Cardiac fibroblast (primary cell): ENCODE measurements at regions not wholly inside any gene's neighbourhood (a gene's known extent, or its start where the extent isn't known, plus 50 kb on each side); places are given as distances from the start of the nearest gene placed in this dataset.
A peak's percentile ranks its signal among the peaks of the same experiment; 100 is the strongest.

Experiments used
- DNase-seq, 2 donors: peaks; one replicate each; pipeline versions ENCODE4 v3.0.0 to v3.0.0-alpha.2; 2010; ENCODE audit warnings: low read depth in 2 of 2
- H3K4me3 ChIP-seq, 2 donors: replicated peaks in 1 of 2; 1 replicate in 1 of 2; 2 replicates in 1 of 2; pipeline ENCODE4 v1.5.1; 2011; ENCODE audit warnings: low read depth in 2 of 2, low read length in 2 of 2, mild to moderate bottlenecking in 2 of 2, moderate library complexity in 1 of 2
- TF ChIP-seq, protein P1 (sequence below): IDR thresholded peaks from one replicate; pipeline ENCODE4 v1.5.1; 2011; ENCODE audit warnings: low read depth, mild to moderate bottlenecking, low read length, inconsistent platforms

DNA sequence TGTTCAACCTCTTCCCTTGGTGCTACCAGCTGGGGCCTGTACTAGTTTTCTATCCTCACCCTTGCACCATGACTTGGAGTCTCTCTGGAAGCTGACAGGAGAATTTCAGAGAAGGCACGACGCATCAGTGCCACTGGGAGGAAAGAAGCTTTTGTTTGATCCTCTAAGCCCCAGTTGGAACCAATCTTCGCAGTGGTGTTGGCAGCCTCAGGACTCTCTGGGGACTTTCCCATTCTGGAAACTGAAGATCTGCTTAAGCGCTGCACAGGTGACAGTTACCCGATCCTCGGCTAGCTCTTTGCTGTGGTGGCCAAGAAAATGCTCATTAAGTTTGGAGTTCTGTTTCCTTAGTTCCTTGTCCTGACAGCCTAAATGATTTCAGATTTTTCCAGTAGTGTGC is 222.3 kb downstream of the RHOU start:
- DNase-seq: no peak
- TF ChIP-seq, protein P1, sequence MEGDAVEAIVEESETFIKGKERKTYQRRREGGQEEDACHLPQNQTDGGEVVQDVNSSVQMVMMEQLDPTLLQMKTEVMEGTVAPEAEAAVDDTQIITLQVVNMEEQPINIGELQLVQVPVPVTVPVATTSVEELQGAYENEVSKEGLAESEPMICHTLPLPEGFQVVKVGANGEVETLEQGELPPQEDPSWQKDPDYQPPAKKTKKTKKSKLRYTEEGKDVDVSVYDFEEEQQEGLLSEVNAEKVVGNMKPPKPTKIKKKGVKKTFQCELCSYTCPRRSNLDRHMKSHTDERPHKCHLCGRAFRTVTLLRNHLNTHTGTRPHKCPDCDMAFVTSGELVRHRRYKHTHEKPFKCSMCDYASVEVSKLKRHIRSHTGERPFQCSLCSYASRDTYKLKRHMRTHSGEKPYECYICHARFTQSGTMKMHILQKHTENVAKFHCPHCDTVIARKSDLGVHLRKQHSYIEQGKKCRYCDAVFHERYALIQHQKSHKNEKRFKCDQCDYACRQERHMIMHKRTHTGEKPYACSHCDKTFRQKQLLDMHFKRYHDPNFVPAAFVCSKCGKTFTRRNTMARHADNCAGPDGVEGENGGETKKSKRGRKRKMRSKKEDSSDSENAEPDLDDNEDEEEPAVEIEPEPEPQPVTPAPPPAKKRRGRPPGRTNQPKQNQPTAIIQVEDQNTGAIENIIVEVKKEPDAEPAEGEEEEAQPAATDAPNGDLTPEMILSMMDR: no peak
- no peak overlapping the region for H3K4me3 ChIP-seq

DNA sequence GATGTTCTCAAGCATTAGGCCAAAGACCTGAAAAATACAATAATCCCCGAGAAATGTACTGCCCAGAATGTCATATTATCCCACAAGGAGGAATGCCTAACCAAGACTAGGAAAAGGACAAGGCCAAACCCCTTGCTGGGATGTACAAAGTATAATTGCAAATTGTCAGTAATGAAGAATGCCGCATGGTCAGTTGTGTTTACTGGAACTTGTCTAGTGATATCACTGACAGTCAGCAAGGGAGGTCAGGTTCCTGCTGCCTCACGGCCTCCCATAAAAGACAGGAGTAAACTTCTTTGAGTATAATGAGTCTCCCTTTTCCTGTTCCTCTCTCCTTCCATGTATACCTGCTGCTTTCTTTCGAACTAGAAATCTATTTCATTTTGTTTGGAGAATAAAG is 222.8 kb downstream of the RHOU start:
- DNase-seq: no peak
- H3K4me3 ChIP-seq: no peak overlapping the region
- TF ChIP-seq, protein P1: no peak

DNA sequence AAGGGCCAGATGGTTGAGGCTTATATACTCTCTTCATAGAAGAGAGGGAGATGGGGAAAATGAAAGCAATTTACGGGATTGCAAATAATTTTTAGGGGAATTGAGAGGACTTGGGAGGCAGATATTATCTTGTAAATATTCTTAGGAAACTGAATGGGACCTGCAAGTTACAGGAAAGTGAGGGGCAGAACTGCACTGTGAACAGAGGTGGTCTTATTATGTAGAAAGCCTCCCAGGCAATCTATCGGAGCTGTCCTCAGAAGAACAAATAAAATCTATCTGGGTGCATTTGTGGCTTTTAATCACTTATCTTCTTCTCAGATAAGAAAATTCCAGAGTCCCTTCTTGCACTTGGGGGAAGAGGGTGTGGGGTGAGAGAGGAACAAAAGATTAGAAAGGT is 223.5 kb downstream of the RHOU start:
- DNase-seq: no peak
- H3K4me3 ChIP-seq: no peak overlapping the region
- TF ChIP-seq, protein P1: no peak

DNA sequence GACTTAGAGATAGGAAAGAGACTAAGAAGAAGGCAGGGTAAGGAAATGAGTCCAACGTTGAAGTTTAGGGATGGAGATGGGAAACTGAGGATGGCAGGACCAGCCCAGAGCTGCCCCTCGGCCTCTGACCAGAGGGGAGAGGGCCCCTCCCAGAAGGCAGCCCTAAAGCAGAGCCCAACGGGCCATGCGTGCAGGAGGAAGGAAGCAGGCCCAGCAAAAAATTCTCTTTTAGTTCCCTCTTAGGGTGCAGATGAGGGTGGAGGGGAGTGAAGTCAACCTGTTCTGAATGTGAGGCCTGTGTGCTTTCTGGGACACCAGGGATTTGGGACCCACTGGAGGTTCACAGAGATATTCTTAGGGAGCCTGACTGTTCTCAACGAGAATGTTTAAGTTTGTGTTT is 225.4 kb downstream of the RHOU start:
- TF ChIP-seq, protein P1: no peak
- no peak for DNase-seq
- H3K4me3 ChIP-seq: no peak overlapping the region

DNA sequence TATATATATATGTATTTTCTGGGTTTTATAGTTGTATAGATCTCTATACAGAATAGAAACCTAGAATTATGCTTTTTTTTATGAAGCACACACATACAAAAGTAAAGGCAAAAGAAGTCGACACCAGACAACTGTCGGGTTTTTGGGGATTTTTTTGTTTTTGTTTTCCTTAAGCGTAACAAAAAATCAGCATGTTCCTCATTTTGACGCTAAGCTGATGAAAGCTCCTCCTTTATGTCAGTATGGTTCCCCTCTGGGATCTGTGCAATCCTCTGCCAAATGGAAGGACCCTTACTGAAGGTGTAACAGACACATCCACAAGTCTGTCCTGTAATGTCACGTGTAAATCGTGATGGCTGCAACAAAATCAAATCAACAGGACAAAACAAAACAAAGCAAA is 226.2 kb downstream of the RHOU start:
- TF ChIP-seq, protein P1: no peak
- H3K4me3 ChIP-seq: no peak overlapping the region
- DNase-seq: no peak

DNA sequence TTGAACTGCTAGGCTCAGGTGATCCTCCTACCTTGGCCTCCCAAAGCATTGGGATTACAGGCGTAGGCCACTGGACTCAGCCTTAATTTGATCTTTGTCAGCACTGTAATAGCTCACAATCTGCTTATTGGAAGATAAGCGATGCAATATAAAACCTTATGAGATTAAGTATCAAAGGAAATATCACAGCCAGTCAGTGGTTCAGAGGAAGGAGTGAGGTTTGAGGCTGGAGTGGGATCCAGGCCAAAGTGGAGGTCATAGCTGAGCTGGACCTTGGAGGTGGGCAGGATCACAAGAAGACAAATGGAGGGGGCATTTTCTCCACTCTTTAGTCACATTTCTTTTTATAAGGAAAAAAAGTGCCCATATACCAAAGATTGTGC is 228.5 kb downstream of the RHOU start:
- no peak overlapping the region for H3K4me3 ChIP-seq
- no peak for DNase-seq
- TF ChIP-seq, protein P1: no peak

DNA sequence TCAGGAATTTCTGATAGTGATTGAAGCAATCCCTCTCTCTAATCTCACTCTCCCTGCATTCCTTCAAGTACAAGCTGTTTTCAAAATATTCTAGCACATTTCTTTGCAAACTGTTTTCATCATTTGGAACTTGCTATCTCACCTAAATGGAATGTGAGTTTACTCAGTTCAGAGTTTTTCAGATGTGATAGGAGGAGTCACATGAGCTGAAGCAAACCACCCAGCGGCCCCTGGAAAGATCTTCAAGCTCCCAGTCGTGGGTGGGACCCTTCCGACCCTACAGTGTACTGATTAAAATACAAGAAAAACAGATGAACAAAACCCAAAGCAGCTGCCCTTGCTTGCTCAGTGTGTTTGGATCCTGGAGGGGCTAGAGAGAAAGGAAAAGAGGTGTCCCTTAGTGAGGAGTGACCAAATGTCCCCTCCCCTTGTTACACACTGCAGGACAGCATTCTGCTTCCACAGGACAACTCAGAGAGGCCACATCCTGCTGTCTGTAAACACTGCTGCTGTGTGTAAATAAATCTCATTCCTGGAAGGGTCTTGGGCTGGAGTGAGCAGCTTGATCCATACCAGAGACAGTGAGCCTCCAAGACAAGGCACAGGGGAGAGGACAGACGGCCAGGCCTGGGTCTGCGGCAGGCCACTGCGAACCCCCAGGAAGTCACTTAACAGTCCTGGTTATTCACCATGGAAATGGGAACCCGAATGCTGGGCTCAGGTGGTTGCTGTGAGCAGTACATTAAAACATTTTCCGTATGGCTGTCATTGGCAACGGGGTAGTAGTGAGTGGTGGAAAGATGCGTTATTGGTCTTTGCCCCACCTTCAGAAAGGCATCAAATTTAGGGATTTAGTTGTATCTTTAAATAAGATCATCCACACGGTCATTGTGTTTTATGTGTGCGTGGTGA is 229.2 kb downstream of the RHOU start:
- DNase-seq: peak; percentile 71 to 92
- no peak overlapping the region for H3K4me3 ChIP-seq
- TF ChIP-seq, protein P1: no peak
